ENCODE measurements at regions not wholly inside any gene's neighbourhood (a gene's known extent, or its start where the extent isn't known, plus 50 kb on each side); places are given as distances from the start of the nearest gene placed in this dataset.

DNA sequence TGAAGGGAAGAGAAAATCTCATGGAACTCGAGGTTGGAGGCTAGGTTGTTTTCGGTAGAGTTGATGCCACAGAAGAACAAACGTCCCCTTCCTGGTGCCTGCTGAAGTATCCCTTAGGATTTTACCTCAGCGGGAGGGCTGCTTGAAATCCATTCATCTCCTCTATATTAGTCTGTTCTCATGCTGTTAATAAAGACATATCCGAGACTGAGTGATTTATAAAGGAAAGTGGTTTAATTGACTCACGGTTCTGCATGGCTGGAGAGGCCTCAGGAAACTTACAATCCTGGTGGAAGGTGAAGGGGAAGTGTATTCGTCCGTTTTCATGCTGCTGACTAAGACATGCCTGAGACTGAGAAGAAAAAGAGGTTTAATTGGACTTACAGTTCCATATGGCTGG lies 413.5 kb downstream of the NPHP4 start:
- Mint-ChIP-seq H3K36me3 (ENCODE audit: low read depth) (no peaks in the 10 kb centered on the region), H3K27ac (no peak overlapping the region), H3K9me3 (no peaks in the 10 kb centered on the region), H3K27me3 (peaks cover 2% of the 10 kb centered on the region), H3K4me1 (peaks cover 5% of the 10 kb centered on the region), H3K4me3 (no peak overlapping the region)
- ChIA-PET POLR2A (no interaction called here), CTCF (no interaction called here)
- DNase-seq = no peak

DNA sequence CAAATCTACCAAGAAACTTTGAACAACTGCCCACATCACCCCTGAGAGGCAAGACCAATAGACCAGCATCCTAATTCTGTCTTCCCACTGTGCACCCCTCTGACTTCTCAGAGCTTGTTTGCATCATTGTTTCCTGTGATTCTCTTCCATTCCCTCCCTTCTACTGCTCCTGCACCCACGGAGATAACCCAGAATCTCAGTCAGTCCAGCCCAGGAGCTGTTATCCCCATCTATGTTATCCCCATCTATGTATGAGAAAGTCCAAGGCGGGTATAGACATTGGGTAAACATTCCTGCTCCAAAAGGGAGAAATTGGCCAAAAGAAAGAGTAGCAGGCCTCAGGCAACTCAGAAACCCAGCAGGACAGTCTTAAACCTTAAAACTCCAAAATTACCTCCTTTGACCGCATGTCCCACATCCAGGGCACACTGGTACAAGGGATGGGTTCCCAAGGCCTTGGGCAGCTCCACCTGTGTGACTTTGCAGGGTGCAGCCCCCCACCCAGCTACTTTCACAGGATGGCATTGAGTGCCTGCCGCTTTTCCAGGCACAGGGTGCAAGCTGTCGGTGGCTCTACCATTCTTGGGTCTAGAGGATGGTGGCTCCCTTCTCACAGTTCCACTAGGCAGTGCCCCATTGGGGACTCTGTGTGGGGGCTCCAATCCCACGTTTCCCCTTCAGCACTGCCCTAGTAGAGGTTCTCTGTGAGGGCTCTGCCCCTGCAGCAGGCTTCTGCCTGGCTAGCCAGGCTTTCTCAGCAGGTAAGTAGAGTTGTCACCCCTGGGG lies 414.8 kb downstream of the NPHP4 start:
- ChIA-PET POLR2A (no interaction called here), CTCF (no interaction called here)
- no peak overlapping the region for H3K27ac Mint-ChIP-seq
- peaks cover 2% of the 10 kb centered on the region for H3K27me3 Mint-ChIP-seq
- no peak for DNase-seq
- peaks cover 5% of the 10 kb centered on the region for H3K4me1 Mint-ChIP-seq
- H3K4me3 Mint-ChIP-seq = no peak overlapping the region
- H3K36me3 Mint-ChIP-seq (ENCODE audit: low read depth) = no peaks in the 10 kb centered on the region
- H3K9me3 Mint-ChIP-seq = no peaks in the 10 kb centered on the region

DNA sequence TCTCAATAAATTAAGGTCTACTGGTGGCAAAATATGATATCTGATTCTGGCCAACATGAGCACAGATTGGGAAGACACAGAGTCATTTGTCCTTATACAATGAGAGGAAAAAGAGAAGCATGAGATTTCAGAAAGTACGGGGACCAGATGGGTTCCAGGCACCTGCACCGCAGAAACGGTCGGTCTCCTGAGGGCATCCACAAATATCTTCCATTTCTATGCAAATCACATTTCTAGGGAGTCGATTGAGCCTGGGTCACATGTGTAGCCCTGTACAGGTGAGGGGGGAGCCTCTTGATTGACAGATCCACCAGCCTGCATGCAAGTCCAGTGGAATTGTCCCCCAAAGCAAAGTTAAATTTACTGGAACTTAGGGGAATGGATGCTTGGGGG lies 415.6 kb downstream of the NPHP4 start:
- Mint-ChIP-seq H3K9me3 (no peaks in the 10 kb centered on the region), H3K27ac (no peak overlapping the region), H3K27me3 (peaks cover 2% of the 10 kb centered on the region), H3K36me3 (ENCODE audit: low read depth) (no peaks in the 10 kb centered on the region), H3K4me1 (peaks cover 5% of the 10 kb centered on the region), H3K4me3 (no peak overlapping the region)
- ChIA-PET POLR2A (no interaction called here), CTCF (no interaction called here)
- no peak for DNase-seq

DNA sequence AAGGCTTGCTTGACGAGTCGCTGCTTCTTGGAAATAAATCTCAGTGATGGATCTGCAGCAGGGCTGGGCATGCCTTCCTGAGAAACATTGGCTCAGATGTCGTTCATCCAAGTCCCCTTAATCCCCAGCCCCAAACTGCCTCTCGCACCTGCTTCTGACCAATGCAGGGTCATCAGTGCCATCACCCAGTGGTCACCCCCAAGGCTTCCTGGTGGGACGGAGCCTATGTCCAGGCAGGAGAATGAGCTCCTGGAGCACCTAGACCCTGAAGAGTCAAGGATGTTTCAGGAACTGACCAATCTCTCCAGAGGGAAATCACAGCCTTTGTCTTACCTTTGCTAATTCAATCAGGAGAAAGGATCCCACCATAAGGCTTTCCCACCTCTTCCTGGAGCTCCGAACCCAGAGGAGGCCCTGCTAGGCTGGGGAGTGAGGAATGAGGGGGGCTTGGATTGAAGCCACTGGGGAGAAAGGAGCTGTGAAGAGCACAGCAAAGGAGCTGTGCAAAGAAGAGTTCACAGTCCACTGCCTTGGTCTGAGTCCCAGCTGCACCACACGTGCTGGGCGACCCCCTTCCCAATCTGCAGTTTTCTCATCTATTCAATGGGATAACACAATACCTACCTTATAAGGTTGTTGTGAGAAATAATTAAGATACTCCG lies 416.1 kb downstream of the NPHP4 start:
- H3K27ac Mint-ChIP-seq = no peak overlapping the region
- H3K36me3 Mint-ChIP-seq (ENCODE audit: low read depth) = no peaks in the 10 kb centered on the region
- ChIA-PET POLR2A (no interaction called here), CTCF (no interaction called here)
- no peak for DNase-seq
- H3K27me3 Mint-ChIP-seq = no peaks in the 10 kb centered on the region
- H3K4me1 Mint-ChIP-seq = peaks cover 5% of the 10 kb centered on the region
- no peaks in the 10 kb centered on the region for H3K9me3 Mint-ChIP-seq
- H3K4me3 Mint-ChIP-seq = no peak overlapping the region

DNA sequence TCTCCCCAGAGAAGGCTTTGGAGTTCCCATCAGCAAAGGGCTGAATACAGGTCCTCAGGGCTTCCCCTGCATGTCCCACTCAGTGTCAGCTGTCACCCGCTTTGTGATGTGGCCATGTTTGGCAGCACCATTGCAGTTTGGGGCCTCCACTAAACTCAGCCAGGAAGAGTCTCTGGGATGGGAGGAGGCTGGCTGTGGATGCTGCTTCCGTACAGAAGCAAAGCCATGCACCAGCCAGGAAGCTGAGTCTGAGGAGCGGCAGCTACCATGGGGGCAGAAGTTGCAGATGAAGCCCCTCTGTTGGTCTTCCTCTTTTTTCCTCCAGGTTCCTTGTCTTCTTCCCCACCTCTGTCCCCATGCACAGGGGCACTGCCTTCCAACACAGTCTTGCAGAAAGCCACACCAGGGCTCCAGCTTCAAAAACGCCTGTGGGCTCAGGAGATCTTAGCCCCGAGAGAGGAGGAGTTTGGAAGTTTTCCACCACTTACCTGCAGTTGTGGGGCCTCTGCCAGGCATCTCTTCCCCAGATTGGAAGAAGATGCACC lies 416.8 kb downstream of the NPHP4 start:
- peaks cover 5% of the 10 kb centered on the region for H3K4me1 Mint-ChIP-seq
- H3K27me3 Mint-ChIP-seq = no peaks in the 10 kb centered on the region
- H3K36me3 Mint-ChIP-seq (ENCODE audit: low read depth) = no peaks in the 10 kb centered on the region
- H3K27ac Mint-ChIP-seq = no peak overlapping the region
- peaks cover 3% of the 10 kb centered on the region for H3K9me3 Mint-ChIP-seq
- ChIA-PET POLR2A (no interaction called here), CTCF (no interaction called here)
- DNase-seq = no peak
- no peak overlapping the region for H3K4me3 Mint-ChIP-seq

DNA sequence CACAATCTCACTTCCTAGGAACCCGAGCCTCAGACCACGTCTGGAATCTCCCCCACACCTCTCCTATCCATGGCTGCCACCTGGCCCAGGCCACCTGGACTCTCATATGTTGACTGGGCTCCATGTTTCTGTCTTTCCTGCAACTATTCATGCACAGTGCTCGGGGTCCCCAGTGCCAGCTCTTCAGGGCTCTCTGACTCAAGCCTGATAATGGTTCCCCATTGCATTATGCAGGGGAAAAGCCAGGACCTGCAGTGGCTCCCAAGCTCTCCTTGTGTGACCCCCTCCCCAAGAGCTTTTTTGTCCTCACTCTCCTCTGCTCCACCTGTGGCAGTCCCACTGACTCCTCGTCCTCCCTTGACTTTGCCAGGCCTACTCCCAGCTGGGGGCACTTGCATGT lies 417.6 kb downstream of the NPHP4 start:
- H3K9me3 Mint-ChIP-seq = peaks cover 3% of the 10 kb centered on the region
- no peak overlapping the region for H3K4me3 Mint-ChIP-seq
- no peak overlapping the region for H3K27ac Mint-ChIP-seq
- ChIA-PET CTCF (no interaction called here), POLR2A (no interaction called here)
- peaks cover 5% of the 10 kb centered on the region for H3K4me1 Mint-ChIP-seq
- H3K27me3 Mint-ChIP-seq = no peaks in the 10 kb centered on the region
- no peaks in the 10 kb centered on the region for H3K36me3 Mint-ChIP-seq (ENCODE audit: low read depth)
- DNase-seq = no peak

DNA sequence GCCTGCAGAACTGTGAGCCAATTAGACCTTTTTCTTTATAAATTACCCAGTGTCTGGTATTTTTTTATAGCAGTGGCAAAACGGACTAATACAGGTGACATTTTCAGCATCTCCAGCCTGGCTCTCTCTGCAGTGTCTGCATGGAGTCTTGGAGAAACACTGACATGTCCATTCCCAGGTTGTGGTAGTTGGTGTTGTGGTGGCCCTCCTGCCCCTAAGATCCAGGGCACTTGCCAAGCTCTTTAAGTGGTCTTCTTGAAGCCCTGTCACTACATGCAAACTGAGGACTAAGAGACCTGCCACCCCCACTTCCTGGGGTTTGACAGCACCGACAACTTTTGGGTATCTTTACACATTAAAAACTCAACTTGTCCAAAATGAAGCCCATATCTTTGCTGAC lies 419.4 kb downstream of the NPHP4 start:
- peaks cover 3% of the 10 kb centered on the region for H3K9me3 Mint-ChIP-seq
- peaks cover 5% of the 10 kb centered on the region for H3K4me1 Mint-ChIP-seq
- ChIA-PET POLR2A (no interaction called here), CTCF (no interaction called here)
- H3K4me3 Mint-ChIP-seq = no peak overlapping the region
- no peaks in the 10 kb centered on the region for H3K27me3 Mint-ChIP-seq
- no peak for DNase-seq
- no peak overlapping the region for H3K27ac Mint-ChIP-seq
- no peaks in the 10 kb centered on the region for H3K36me3 Mint-ChIP-seq (ENCODE audit: low read depth)

DNA sequence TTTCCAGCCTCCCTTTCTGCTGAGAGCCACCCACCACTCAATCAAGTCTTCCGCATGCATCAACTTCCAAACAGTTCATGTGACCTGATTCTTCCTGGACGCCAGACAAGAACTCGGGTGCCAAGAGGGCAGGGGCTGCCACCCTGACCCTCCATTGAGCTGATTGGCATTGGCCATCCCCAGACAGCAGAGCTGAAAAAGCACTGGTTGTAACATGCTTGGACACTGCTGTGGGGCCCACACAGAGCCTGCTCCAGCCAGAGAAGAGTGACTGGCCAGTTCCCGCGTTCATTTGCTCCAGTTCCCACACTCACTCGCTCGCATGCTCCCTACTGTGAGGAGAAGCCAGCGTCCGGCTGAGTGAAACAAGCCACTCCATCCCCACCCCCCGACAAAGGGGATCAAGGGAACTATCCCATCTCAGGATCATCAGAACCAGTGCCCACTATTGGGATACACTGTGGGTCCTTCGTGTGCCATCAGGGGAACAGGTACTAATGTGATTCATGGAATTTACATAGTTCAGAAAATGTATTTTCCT lies 420.3 kb downstream of the NPHP4 start:
- Mint-ChIP-seq H3K27me3 (no peaks in the 10 kb centered on the region), H3K9me3 (peaks cover 3% of the 10 kb centered on the region), H3K27ac (no peak overlapping the region), H3K4me3 (no peak overlapping the region), H3K4me1 (peaks cover 5% of the 10 kb centered on the region), H3K36me3 (ENCODE audit: low read depth) (no peaks in the 10 kb centered on the region)
- CTCF ChIA-PET = no interaction called here
- POLR2A ChIA-PET = no interaction called here
- DNase-seq = no peak

DNA sequence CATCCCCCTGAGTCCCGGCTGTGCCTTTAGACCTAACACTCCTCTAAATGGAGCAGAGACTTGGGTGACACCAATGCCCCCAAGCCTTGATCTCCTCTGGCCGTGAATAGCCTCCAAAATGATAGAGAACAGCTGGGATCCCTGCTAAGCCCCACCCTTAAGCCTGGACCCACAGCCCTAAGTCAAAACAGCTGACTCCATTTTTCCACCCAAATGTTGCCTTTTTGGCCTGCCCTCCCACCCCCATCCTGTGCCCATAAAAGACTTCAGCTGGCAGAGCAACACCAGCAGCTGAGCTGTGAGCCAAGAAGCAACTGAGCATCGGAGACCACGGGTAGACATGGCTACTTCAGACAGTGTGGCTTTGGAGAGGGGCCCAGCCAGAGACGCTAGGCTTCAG lies 420.8 kb downstream of the NPHP4 start:
- CTCF ChIA-PET = no interaction called here
- Mint-ChIP-seq H3K27me3 (no peaks in the 10 kb centered on the region), H3K4me3 (no peak overlapping the region), H3K9me3 (peaks cover 3% of the 10 kb centered on the region), H3K27ac (no peak overlapping the region), H3K36me3 (ENCODE audit: low read depth) (no peaks in the 10 kb centered on the region), H3K4me1 (peaks cover 5% of the 10 kb centered on the region)
- POLR2A ChIA-PET = no interaction called here
- DNase-seq = no peak

DNA sequence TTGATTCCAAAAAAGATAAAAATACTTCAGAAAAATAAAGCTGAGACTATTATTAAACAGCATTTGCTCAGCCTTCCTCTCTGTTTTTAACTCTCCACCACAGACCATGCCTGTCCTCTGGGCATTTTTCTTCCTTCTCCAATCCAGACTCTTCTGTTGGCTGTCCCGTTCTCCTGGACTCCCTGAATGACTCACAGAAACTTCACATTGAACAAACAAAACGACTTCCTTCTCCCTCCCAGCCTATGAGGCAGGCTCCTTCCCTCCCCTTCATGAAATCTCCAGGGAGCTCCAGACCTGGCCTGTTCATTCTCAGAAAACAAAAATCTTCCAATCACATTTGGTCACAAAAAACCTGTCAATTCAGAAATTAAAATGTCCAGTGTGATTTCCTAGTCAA lies 421.3 kb downstream of the NPHP4 start:
- CTCF ChIA-PET = interaction anchor here (1.4 kb wide), 1 partner anchor 56 kb away, joined by 3 read pairs; no protein-coding TSS in a partner anchor
- POLR2A ChIA-PET = no interaction called here
- peaks cover 5% of the 10 kb centered on the region for H3K4me1 Mint-ChIP-seq
- no peaks in the 10 kb centered on the region for H3K27me3 Mint-ChIP-seq
- no peaks in the 10 kb centered on the region for H3K36me3 Mint-ChIP-seq (ENCODE audit: low read depth)
- no peak overlapping the region for H3K4me3 Mint-ChIP-seq
- H3K27ac Mint-ChIP-seq = no peak overlapping the region
- no peak for DNase-seq
- H3K9me3 Mint-ChIP-seq = peaks cover 3% of the 10 kb centered on the region

DNA sequence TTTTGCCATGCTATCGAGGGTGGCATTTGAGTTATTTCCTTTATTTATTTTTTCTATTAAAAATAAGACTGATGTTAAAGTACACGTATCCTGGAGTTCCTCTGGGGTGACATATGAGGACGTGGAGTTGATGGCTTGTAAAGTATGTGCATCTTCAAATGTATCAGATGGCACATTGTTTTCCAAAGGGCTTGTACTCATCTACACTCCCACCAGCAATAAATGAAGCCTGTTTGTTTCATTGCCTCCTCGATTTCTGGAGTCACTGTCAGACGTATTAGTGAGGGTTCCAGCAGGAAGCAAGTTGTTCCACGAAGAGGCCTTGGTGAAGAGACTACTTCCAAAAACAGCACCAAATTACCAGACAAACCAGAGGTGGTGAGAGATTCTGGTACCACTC lies 423.9 kb downstream of the NPHP4 start:
- DNase-seq = no peak
- H3K4me1 Mint-ChIP-seq = no peaks in the 10 kb centered on the region
- no peak overlapping the region for H3K27ac Mint-ChIP-seq
- H3K36me3 Mint-ChIP-seq (ENCODE audit: low read depth) = no peaks in the 10 kb centered on the region
- H3K9me3 Mint-ChIP-seq = peaks cover 3% of the 10 kb centered on the region
- ChIA-PET POLR2A (no interaction called here), CTCF (no interaction called here)
- no peaks in the 10 kb centered on the region for H3K27me3 Mint-ChIP-seq
- no peak overlapping the region for H3K4me3 Mint-ChIP-seq

DNA sequence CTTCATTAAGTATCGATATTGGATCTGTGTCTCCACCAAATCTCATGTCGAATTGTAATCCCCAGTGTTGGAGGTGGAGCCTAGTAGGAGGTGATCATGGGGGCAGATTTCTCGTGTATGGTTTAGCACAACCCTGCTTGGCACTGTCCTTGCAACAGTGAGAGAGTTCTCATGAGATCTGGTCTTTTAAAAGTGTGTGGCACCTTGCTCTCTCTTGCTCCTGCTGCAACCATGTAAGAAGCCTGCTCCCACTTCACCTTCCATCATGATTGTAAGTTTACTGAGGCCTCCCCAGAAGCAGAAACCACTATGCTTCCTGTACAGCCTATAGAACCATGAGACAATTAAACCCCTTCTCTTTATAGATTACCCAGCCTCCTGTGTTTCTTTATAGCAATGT lies 424.4 kb downstream of the NPHP4 start:
- ChIA-PET CTCF (no interaction called here), POLR2A (no interaction called here)
- Mint-ChIP-seq H3K27ac (no peak overlapping the region), H3K4me1 (no peaks in the 10 kb centered on the region), H3K9me3 (peaks cover 3% of the 10 kb centered on the region), H3K27me3 (no peaks in the 10 kb centered on the region), H3K4me3 (no peak overlapping the region), H3K36me3 (ENCODE audit: low read depth) (no peaks in the 10 kb centered on the region)
- no peak for DNase-seq

DNA sequence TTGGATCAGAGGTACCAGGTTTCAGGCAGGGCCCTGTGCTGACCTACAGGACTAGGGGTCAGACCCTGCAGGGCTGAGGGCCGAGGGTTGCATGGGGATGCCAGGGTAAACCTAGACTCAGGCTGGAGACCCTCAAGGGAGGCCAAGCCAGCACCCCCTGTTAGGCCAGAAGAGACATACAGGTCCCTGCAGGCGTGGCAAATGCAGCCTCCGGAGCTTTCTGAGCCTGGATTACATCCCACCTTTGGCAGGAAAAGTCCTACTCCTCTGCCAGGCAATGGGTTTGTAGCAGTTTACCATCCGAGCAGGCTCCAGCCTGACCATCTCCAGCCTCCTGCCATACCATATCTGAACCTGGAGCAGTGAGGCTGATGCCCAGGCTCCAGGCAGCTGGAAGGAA lies 425.3 kb downstream of the NPHP4 start:
- Mint-ChIP-seq H3K27me3 (no peaks in the 10 kb centered on the region), H3K36me3 (ENCODE audit: low read depth) (no peaks in the 10 kb centered on the region), H3K4me1 (no peaks in the 10 kb centered on the region), H3K4me3 (no peak overlapping the region), H3K27ac (no peak overlapping the region), H3K9me3 (peaks cover 3% of the 10 kb centered on the region)
- POLR2A ChIA-PET = no interaction called here
- no peak for DNase-seq
- CTCF ChIA-PET = no interaction called here
